HG02943 (cell line): ENCODE measurements at regions not wholly inside any gene's neighbourhood (a gene's known extent, or its start where the extent isn't known, plus 50 kb on each side); places are given as distances from the start of the nearest gene placed in this dataset.
"Not testable (repeated sequence)": the region's sequence is repeated elsewhere in the genome, so short reads cannot be mapped to it uniquely, and the experiment has no call there.

Source experiments
- ATAC-seq: cut with Tn5 transposase; IDR thresholded peaks from one replicate; pipeline ENCODE4 v1.9.1; 2021; ENCODE audit warnings: mild to moderate bottlenecking, low read depth, moderate library complexity; ENCODE audit not compliant: unreplicated experiment

GRCh38 chr1:65577278-65577677 is 156.8 kb downstream of the LEPR start:
- no peak for ATAC-seq

DNA sequence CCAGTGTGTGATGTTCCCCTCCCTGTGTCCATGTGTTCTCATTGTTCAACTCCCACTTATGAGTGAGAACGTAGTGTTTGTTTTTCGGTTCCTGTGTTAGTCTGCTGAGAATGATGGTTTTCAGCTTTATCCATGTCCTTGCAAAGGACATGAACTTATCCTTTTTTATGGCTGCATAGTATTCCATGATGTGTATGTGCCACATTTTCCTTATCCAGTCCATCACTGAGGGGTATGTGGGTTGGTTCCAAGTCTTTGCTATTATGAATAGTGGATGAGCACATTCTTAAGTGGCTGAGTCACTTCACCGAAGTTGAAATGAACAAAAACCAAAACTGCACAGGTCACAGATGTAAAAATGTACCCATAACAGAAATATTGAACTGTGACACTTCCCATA is 157.5 kb downstream of the LEPR start:
- not testable (repeated sequence) for ATAC-seq

DNA sequence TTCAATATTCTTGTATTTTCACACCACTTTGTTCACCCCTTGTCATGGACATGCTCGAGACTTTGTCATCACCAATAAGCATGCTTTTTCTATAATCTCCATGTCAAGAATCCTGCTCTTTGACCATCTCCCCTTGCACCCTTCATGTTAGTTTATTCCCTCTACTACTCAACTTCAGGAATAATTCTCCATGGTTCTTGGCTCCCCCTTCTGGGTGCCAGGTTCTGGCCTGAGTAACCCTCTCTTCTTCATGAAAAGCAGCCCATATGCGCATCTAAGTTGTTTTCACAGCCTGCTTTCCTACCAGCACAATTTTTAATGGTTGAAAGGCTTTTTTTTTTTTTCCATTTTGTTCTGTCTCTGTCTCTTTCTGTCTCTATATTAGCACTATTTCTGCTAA is 160.7 kb downstream of the LEPR start:
- ATAC-seq: no peak

GRCh38 chr1:65584399-65584798 is 163.9 kb downstream of the LEPR start:
- no peak for ATAC-seq

GRCh38 chr1:65590279-65590678 is 169.8 kb downstream of the LEPR start:
- no peak for ATAC-seq

DNA sequence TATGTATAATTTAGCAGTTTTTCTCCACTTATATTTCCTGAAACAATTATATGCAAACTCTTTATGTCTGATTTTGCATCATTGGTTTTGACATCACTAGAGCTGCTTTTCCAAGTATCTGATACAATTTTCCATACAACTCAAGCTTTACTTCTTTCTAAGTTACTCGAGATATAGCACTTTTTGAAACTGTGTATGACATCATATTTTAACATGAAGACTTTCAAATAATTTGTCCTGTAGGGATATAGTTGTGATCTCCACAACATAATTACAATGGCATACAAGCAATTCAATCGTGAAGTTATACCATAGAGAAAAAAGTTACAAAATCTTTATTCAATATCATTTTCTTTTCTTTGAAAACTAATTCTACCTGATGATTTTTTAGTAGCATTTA is 173.0 kb downstream of the LEPR start:
- ATAC-seq: no peak

- no peak for ATAC-seq
Observed at GRCh38 chr1:65595724-65596123, 175.3 kb downstream of the LEPR start.

DNA sequence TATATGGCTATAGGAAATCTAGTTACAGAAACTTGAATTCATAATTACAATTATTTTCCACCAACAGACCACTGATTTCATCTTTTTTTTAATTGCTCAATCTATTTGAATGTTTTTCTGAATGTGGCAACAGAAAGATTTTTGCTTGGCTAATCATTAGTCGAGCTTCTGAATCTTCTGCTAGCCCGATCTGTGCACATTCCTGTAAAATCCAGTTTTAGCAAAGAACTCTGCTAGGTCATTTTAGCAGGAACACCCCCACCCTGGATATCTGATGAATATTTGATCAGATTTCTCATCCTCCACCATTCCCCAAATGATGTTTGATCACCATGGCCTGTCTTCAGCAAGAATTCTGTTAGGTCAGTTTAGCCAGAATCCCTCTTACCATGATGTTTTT is 176.3 kb downstream of the LEPR start:
- no peak for ATAC-seq

DNA sequence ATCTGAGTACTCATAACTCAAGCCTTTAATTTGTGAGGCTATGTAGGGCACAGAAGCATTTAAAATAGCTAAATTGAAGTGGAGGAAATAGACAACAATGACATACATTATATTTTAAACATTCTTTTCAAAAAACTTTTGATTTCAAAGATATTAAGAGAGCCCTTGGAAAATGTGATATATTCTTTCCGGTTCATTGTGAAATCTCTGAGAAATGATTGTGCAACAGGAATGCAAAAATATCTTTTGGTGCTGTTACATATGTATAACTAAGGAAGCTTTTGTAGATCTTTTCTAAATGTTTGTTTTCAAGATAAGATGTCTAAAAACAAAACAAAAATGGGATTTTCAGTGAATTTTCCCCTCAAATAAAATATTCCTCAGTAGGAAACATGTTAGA is 185.2 kb downstream of the LEPR start:
- ATAC-seq: no peak

GRCh38 chr1:65606426-65606825 is 186.0 kb downstream of the LEPR start:
- no peak for ATAC-seq

- no peak for ATAC-seq
Observed at GRCh38 chr1:65613884-65614283, 178.8 kb upstream of the PDE4B start.

GRCh38 chr1:65615859-65616258 is 176.8 kb upstream of the PDE4B start:
- no peak for ATAC-seq

- not testable (repeated sequence) for ATAC-seq
Observed at GRCh38 chr1:65621721-65622120, 171.0 kb upstream of the PDE4B start.

GRCh38 chr1:65623895-65624294 is 168.8 kb upstream of the PDE4B start:
- no peak for ATAC-seq

- no peak for ATAC-seq
Observed at GRCh38 chr1:65625528-65625927, 167.2 kb upstream of the PDE4B start.

DNA sequence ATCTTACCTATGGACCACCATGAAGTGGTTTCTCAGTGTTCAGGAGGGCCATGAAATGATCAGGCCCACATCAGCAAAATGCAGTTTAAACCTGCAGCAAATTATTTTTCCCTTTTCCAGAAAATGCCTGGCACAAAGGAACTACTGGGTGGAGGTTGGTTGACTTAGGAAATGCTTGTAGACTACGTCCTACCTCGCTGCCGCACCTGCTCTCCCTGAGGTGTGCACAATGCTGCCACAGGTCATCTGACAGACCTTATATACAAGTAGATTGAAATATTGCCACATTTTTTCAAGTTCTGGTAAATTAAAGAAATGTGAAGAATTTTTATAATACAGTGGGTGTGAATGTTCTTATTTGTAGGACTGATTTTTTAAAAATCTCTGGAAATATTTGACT is 166.7 kb upstream of the PDE4B start:
- no peak for ATAC-seq

DNA sequence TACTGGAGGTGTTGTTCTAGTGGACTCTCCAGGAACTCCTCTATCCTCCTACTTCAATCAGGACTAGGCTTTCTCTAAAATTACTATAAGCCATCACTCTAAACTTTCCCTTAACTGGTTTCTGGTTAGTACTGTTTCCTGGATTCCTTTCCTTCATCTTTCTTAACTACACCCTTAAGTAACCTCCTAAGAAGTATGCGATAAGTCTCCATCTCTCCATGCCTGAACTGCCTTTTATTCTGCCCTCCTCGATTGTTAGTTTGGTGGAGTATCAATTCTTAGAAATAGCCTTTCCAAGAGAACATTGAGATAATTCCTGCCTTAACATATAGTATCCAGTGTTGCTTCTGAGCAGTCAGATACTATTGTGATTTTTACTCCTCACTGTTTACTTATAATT is 162.9 kb upstream of the PDE4B start:
- no peak for ATAC-seq

DNA sequence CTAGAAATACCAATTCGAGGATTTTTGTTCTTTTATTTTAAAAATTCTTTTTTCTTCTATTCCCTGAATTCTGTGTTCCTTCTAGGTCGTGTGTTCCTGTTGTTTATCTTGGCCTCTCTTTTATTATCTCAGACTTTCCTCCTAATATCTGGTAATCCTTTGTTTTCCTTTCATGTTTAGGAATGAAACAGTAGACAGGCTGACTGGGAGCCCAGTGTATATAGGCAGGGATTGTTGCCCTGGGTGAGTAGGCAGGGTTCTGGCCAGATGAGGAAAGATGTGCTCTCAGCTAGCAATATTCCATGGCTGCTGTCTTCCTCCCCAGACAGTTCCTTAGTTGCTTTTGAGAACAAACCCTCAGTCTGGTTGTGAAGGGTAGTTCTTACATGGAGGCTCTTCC is 161.8 kb upstream of the PDE4B start:
- ATAC-seq: no peak

GRCh38 chr1:65632235-65632634 is 160.5 kb upstream of the PDE4B start:
- ATAC-seq: no peak

- no peak for ATAC-seq
Observed at GRCh38 chr1:65640046-65640445, 152.6 kb upstream of the PDE4B start.

DNA sequence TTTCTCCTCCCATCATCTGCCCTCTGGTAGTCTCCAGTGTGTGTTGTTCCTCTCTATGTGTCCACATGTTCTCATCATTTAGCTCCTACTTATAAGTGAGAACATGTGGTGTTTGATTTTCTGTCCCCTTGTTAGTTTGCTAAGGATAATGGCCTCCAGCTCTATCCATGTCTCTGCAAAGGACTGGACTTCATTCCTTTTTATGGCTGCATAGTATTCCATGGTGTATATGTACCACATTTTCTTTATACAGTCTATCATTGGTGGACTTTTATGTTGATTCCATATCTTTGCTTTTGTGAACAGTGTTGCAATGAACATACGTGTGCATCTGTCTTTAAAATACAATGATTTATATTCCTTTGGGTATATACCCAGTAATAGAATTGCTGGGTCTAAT is 143.5 kb upstream of the PDE4B start:
- ATAC-seq: not testable (repeated sequence)

DNA sequence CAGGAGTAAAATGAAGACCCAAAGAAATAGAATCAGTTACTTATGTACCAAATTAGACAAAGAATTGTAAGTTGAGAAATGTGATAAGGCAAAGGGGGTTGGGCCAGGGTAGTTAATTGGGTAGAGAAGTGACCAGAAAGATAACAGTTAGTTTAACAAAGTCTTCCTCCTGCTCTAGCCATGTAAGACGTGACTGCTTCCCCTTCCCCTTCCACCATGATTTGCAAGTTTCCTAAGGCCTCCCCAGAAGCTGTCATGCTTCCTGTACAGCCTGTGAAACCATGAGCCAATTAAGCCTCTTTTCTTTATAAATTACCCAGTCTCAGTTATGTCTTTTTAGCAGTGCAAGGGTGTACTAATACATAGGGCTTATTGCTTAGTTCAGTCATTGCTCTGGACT is 142.0 kb upstream of the PDE4B start:
- ATAC-seq: no peak

- ATAC-seq: not testable (repeated sequence)
Observed at GRCh38 chr1:65654526-65654925, 138.2 kb upstream of the PDE4B start.
